ENCODE measurements at regions not wholly inside any gene's neighbourhood (a gene's known extent, or its start where the extent isn't known, plus 50 kb on each side); places are given as distances from the start of the nearest gene placed in this dataset.

DNA sequence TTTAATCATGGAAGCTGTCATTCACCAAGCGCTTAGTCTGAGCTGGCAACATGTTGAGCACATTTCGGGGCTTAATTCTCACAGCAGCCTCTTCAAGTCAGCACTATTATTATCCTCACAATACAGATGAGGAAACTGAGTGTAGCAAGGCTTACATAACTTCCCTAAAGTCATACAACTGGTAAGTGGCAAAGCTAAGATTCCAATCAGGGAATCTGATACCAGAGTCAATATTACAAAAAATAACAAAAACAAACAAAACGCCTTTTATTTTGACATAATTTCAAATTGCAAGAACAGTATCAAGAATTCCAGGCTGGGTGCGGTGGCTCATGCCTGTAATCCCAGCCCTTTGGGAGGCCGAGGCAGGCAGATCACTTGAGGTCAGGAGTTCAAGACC is 120.4 kb upstream of the DUSP21 start:
- Histone ChIP-seq H3K27ac (no peak overlapping the region), H3K27me3 (no peaks in the 10 kb centered on the region), H3K36me3 (replicated peaks in 1 of 2; ENCODE audit: insufficient read depth in 1 of 2, low read depth in 2 of 2) (no peaks in the 10 kb centered on the region), H3K9me3 (no peaks in the 10 kb centered on the region), H3K4me1 (no peaks in the 10 kb centered on the region), H3K4me3 (no peak overlapping the region)
- intact Hi-C loops (cut with DNase I): no loop called here
- ATAC-seq (no peak), DNase-seq (no peak)
- WGBS, 2 donors: 78 to 83% methylated on average over 4 to 5 of the region's 5 CpGs
- TF ChIP-seq, protein P1, sequence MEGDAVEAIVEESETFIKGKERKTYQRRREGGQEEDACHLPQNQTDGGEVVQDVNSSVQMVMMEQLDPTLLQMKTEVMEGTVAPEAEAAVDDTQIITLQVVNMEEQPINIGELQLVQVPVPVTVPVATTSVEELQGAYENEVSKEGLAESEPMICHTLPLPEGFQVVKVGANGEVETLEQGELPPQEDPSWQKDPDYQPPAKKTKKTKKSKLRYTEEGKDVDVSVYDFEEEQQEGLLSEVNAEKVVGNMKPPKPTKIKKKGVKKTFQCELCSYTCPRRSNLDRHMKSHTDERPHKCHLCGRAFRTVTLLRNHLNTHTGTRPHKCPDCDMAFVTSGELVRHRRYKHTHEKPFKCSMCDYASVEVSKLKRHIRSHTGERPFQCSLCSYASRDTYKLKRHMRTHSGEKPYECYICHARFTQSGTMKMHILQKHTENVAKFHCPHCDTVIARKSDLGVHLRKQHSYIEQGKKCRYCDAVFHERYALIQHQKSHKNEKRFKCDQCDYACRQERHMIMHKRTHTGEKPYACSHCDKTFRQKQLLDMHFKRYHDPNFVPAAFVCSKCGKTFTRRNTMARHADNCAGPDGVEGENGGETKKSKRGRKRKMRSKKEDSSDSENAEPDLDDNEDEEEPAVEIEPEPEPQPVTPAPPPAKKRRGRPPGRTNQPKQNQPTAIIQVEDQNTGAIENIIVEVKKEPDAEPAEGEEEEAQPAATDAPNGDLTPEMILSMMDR (IDR thresholded peaks at IDR 0.05): no peak
- no peak for TF ChIP-seq POLR2A (IDR thresholded peaks at IDR 0.05)

DNA sequence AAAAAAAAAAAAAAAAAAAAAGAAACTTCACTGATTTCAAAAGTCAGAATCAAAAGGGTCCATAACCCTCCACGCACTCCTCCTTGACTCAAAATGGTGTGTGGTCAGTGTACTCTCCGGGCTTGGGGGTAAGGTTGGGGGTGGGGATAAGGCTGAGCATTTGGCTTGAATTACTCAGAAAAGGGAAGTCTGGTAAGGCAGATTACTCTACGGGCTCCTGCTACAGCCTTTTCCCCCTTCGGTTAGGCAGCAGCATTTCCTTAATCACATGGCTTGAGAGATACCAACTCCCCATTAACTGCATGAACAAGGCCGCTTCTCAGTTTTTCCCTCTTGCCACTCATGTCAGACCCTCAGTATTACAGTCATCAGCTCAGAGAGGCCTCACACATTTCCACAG is 135.4 kb upstream of the DUSP21 start:
- 61 to 100% methylated on average over 3 to 5 of the region's 5 CpGs for WGBS, 2 donors
- intact Hi-C loops (cut with DNase I): no loop called here
- Histone ChIP-seq H3K9me3 (no peaks in the 10 kb centered on the region), H3K4me3 (no peak overlapping the region), H3K27ac (no peak overlapping the region), H3K4me1 (no peaks in the 10 kb centered on the region), H3K27me3 (no peaks in the 10 kb centered on the region), H3K36me3 (replicated peaks in 1 of 2; ENCODE audit: insufficient read depth in 1 of 2, low read depth in 2 of 2) (no peaks in the 10 kb centered on the region)
- DNase-seq (no peak), ATAC-seq (no peak)
- no peak for TF ChIP-seq POLR2A (IDR thresholded peaks at IDR 0.05)
- TF ChIP-seq, protein P1 (IDR thresholded peaks at IDR 0.05): no peak

DNA sequence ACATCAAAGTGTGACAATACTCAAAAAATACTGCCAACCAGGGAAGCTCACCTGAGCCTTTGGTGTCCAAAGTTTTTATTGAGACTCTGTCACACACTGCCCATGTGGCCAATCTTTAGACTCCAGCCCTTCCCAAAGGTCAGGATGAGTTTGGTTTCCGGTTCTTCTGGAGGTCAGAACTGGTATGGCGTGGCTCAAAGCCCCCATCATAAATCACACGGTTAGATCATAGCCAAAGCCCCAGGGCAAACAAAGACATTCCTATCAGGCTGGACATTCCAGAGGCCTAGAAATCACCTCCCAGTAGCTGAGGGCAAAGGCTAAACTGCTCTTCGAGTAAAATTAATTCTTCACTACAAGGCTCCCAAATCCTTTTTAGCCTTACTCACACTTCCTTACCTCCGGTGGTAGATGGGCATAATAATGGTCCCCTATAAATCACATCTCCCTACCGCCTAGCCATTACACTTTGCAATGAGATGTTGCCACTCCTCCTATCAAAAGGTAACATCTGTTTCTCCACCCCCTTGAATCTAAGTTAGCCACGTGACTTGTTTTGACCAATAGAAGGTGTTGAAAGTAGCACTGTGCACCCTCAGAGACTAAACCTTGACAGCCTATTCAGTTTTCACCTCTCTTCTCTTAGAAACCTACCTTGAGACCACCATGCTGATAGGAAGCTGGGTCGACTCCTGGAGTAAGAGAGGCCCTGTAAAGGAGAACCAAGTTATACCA is 137.8 kb upstream of the DUSP21 start:
- peak in 2 of 4 donors; percentile 7 to 13 for DNase-seq
- Histone ChIP-seq H3K36me3 (replicated peaks in 1 of 2; ENCODE audit: insufficient read depth in 1 of 2, low read depth in 2 of 2) (no peaks in the 10 kb centered on the region), H3K27ac (peak overlapping the region in 1 of 4 donors; percentile 44), H3K4me1 (no peaks in the 10 kb centered on the region), H3K27me3 (no peaks in the 10 kb centered on the region), H3K9me3 (no peaks in the 10 kb centered on the region), H3K4me3 (no peak overlapping the region)
- TF ChIP-seq, protein P1 (IDR thresholded peaks at IDR 0.05): no peak
- no peak for TF ChIP-seq POLR2A (IDR thresholded peaks at IDR 0.05)
- WGBS, 2 donors: 59 to 66% methylated on average over 6 to 8 of the region's 8 CpGs
- peak; percentile 75 for ATAC-seq
- intact Hi-C loops (cut with DNase I): no loop called here

DNA sequence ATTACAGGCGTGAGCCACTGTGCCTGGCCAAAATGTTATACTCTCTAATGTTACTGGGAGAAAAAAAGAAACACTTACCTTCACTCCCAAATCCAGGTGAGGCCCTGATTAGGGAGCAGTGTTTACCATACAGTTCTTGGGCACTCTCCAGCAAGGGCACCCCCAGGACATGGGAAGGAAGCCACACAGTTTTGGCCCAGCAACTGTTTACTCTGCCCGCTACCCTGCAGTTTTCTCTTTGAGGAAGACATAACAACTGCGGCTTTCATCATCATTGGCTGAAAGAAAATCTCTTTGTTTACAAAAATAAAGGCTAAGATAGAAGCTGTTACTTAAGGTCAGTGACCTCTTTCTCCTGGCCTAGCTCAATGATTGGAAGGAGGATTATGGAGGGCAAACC is 145.5 kb upstream of the DUSP21 start:
- DNase-seq: peak; percentile 27 to 64 (median 50)
- 32% methylated on average over 3 of the region's 3 CpGs; no CpG with 5 or more reads in 1 of the 2 donors for WGBS, 2 donors
- Histone ChIP-seq H3K27ac (no peak overlapping the region), H3K27me3 (no peaks in the 10 kb centered on the region), H3K9me3 (no peaks in the 10 kb centered on the region), H3K4me1 (peaks cover 17% of the 10 kb centered on the region), H3K4me3 (no peak overlapping the region), H3K36me3 (replicated peaks in 1 of 2; ENCODE audit: insufficient read depth in 1 of 2, low read depth in 2 of 2) (no peaks in the 10 kb centered on the region)
- intact Hi-C loops (cut with DNase I): no loop called here
- ATAC-seq: peak; percentile 52
- no peak for TF ChIP-seq POLR2A (IDR thresholded peaks at IDR 0.05)
- TF ChIP-seq, protein P1 (IDR thresholded peaks at IDR 0.05): no peak

DNA sequence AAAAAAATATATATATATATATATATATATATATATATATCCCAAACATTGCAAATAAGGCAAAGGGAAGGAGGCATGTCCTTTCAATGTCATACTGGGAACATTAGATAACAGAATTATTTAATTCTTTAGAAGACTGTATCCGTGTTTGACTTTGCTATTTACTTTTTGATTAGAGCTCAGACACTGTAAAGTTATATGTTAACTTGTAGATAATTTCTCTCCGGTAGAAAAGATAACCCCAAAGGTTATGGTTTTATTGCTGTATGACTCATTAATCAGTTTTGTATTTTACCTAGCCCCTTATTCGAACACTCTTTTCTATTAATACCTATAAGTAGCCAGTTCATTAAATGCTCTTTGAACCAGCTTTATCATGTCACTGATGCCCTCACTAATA is 150.6 kb upstream of the DUSP21 start:
- DNase-seq (no peak), ATAC-seq (peak; percentile 68)
- H3K27ac ChIP-seq: no peak overlapping the region
- no peaks in the 10 kb centered on the region for H3K36me3 ChIP-seq (replicated peaks in 1 of 2; ENCODE audit: insufficient read depth in 1 of 2, low read depth in 2 of 2)
- no peaks in the 10 kb centered on the region for H3K27me3 ChIP-seq
- peaks cover 23% of the 10 kb centered on the region for H3K4me1 ChIP-seq
- 4 to 14% methylated on average over 3 of the region's 3 CpGs for WGBS, 2 donors
- intact Hi-C loops (cut with DNase I): no loop called here
- TF ChIP-seq, protein P1 (IDR thresholded peaks at IDR 0.05): no peak
- TF ChIP-seq POLR2A (IDR thresholded peaks at IDR 0.05): no peak
- H3K9me3 ChIP-seq: no peaks in the 10 kb centered on the region
- H3K4me3 ChIP-seq: no peak overlapping the region

All from body of pancreas (tissue), 4 donors.